ENCODE measurements at regions not wholly inside any gene's neighbourhood (a gene's known extent, or its start where the extent isn't known, plus 50 kb on each side); places are given as distances from the start of the nearest gene placed in this dataset.

DNA sequence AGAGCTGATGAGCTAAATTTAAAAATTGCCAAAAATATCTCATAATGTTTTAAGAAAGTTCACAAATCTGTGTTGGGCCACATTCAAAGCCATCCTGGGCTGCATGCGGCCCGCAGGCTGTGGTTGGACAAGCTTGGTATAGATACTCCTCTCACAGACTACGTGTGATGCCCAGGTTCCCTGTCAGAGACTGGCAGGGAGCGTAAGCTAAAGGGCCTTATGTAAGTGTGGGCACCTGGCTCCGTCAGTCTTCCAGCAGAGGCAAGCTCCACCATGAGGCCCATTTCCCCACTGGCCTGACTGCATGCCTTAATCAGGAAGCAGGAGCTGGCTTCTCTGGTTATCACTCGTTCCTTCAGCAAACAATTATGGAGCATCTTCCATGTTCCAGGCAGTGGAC is 200.2 kb downstream of the FOXO1 start:
- no peaks in the 10 kb centered on the region; the same call in 2 of the 3 replicates for H3K9me3 ChIP-seq (replicated peaks; ENCODE audit: control insufficient read depth, insufficient read depth, low read length)
- no peak overlapping the region for H2AFZ ChIP-seq (ENCODE audit: control insufficient read depth, low read depth, low read length)
- H3K79me2 ChIP-seq (ENCODE audit: control insufficient read depth, insufficient read depth, low read length) = no peaks in the 10 kb centered on the region
- H3K27me3 ChIP-seq (replicated peaks in 1 of 2; ENCODE audit: control insufficient read depth in 2 of 2, insufficient read depth in 2 of 2, low read length in 1 of 2) = no peaks in the 10 kb centered on the region
- no peak for FAIRE-seq
- no TSS peak for BruUV-seq (replicated peaks)
- RAD21 ChIA-PET (ENCODE audit: unreplicated experiment) = interaction anchor here (1.0 kb wide), 1 partner anchor 21 kb away, joined by 4 read pairs; no protein-coding TSS in a partner anchor
- no peak overlapping the region for H3K27ac ChIP-seq (ENCODE audit: control insufficient read depth, insufficient read depth)
- TF ChIP-seq, protein P1, sequence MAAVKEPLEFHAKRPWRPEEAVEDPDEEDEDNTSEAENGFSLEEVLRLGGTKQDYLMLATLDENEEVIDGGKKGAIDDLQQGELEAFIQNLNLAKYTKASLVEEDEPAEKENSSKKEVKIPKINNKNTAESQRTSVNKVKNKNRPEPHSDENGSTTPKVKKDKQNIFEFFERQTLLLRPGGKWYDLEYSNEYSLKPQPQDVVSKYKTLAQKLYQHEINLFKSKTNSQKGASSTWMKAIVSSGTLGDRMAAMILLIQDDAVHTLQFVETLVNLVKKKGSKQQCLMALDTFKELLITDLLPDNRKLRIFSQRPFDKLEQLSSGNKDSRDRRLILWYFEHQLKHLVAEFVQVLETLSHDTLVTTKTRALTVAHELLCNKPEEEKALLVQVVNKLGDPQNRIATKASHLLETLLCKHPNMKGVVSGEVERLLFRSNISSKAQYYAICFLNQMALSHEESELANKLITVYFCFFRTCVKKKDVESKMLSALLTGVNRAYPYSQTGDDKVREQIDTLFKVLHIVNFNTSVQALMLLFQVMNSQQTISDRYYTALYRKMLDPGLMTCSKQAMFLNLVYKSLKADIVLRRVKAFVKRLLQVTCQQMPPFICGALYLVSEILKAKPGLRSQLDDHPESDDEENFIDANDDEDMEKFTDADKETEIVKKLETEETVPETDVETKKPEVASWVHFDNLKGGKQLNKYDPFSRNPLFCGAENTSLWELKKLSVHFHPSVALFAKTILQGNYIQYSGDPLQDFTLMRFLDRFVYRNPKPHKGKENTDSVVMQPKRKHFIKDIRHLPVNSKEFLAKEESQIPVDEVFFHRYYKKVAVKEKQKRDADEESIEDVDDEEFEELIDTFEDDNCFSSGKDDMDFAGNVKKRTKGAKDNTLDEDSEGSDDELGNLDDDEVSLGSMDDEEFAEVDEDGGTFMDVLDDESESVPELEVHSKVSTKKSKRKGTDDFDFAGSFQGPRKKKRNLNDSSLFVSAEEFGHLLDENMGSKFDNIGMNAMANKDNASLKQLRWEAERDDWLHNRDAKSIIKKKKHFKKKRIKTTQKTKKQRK (IDR thresholded peaks at IDR 0.05; ENCODE audit: low read depth, low read length) = no peak
- TF ChIP-seq TARDBP (IDR thresholded peaks at IDR 0.05; ENCODE audit: borderline replicate concordance) = no peak
- TF ChIP-seq, protein P2, sequence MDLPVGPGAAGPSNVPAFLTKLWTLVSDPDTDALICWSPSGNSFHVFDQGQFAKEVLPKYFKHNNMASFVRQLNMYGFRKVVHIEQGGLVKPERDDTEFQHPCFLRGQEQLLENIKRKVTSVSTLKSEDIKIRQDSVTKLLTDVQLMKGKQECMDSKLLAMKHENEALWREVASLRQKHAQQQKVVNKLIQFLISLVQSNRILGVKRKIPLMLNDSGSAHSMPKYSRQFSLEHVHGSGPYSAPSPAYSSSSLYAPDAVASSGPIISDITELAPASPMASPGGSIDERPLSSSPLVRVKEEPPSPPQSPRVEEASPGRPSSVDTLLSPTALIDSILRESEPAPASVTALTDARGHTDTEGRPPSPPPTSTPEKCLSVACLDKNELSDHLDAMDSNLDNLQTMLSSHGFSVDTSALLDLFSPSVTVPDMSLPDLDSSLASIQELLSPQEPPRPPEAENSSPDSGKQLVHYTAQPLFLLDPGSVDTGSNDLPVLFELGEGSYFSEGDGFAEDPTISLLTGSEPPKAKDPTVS (IDR thresholded peaks at IDR 0.05; ENCODE audit: low read depth, low read length) = no peak
- TF ChIP-seq DPF2 (IDR thresholded peaks at IDR 0.05) = no peak
- TF ChIP-seq CREM (IDR thresholded peaks at IDR 0.05; ENCODE audit: low read depth) = no peak
- no peak for TF ChIP-seq SIN3A (IDR thresholded peaks at IDR 0.05; ENCODE audit: low read depth, low read length)
- no peak for TF ChIP-seq POLR2AphosphoS5 (IDR thresholded peaks at IDR 0.05; ENCODE audit: low read length)
- TF ChIP-seq, protein P3, sequence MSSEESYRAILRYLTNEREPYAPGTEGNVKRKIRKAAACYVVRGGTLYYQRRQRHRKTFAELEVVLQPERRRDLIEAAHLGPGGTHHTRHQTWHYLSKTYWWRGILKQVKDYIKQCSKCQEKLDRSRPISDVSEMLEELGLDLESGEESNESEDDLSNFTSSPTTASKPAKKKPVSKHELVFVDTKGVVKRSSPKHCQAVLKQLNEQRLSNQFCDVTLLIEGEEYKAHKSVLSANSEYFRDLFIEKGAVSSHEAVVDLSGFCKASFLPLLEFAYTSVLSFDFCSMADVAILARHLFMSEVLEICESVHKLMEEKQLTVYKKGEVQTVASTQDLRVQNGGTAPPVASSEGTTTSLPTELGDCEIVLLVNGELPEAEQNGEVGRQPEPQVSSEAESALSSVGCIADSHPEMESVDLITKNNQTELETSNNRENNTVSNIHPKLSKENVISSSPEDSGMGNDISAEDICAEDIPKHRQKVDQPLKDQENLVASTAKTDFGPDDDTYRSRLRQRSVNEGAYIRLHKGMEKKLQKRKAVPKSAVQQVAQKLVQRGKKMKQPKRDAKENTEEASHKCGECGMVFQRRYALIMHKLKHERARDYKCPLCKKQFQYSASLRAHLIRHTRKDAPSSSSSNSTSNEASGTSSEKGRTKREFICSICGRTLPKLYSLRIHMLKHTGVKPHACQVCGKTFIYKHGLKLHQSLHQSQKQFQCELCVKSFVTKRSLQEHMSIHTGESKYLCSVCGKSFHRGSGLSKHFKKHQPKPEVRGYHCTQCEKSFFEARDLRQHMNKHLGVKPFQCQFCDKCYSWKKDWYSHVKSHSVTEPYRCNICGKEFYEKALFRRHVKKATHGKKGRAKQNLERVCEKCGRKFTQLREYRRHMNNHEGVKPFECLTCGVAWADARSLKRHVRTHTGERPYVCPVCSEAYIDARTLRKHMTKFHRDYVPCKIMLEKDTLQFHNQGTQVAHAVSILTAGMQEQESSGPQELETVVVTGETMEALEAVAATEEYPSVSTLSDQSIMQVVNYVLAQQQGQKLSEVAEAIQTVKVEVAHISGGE (CRISPR knock-in tag; IDR thresholded peaks at IDR 0.05) = no peak
- no peak for TF ChIP-seq RFX5 (IDR thresholded peaks at IDR 0.05; ENCODE audit: low read depth, low read length)
- no peak for TF ChIP-seq SMC3 (IDR thresholded peaks at IDR 0.05; ENCODE audit: borderline replicate concordance, low read length)
- no peak for TF ChIP-seq BCL11A (IDR thresholded peaks at IDR 0.05; ENCODE audit: low read depth, low read length)
- TF ChIP-seq BACH1 (IDR thresholded peaks at IDR 0.05; ENCODE audit: borderline replicate concordance) = no peak
- TF ChIP-seq, protein P4, sequence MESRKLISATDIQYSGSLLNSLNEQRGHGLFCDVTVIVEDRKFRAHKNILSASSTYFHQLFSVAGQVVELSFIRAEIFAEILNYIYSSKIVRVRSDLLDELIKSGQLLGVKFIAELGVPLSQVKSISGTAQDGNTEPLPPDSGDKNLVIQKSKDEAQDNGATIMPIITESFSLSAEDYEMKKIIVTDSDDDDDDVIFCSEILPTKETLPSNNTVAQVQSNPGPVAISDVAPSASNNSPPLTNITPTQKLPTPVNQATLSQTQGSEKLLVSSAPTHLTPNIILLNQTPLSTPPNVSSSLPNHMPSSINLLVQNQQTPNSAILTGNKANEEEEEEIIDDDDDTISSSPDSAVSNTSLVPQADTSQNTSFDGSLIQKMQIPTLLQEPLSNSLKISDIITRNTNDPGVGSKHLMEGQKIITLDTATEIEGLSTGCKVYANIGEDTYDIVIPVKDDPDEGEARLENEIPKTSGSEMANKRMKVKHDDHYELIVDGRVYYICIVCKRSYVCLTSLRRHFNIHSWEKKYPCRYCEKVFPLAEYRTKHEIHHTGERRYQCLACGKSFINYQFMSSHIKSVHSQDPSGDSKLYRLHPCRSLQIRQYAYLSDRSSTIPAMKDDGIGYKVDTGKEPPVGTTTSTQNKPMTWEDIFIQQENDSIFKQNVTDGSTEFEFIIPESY (IDR thresholded peaks at IDR 0.05) = no peak
- no peak for TF ChIP-seq NFYB (IDR thresholded peaks at IDR 0.05; ENCODE audit: insufficient read depth, low read depth, low read length)
- intact Hi-C loops (cut with micrococcal nuclease; ENCODE audit: unreplicated experiment) = no loop called here
- CTCF ChIA-PET = interaction anchor here (0.6 kb wide), 1 partner anchor 35 kb away, joined by 4 read pairs; no protein-coding TSS in a partner anchor
- no peak overlapping the region for H3K4me2 ChIP-seq (ENCODE audit: control insufficient read depth, insufficient read depth)
- H3K9ac ChIP-seq (ENCODE audit: control insufficient read depth, insufficient read depth, low read length) = no peak overlapping the region
- 71% methylated on average over 6 of the region's 6 CpGs for WGBS (ENCODE audit: insufficient coverage, insufficient replicate concordance, low lambda C conversion rate, missing lambda C conversion rate)
- no peak overlapping the region for H3K4me3 ChIP-seq
- no peaks in the 10 kb centered on the region for H3K4me1 ChIP-seq (ENCODE audit: control insufficient read depth, insufficient read depth, low read length)
- no peaks in the 10 kb centered on the region for H4K20me1 ChIP-seq (ENCODE audit: control insufficient read depth, insufficient read depth)
- no peaks in the 10 kb centered on the region for H3K36me3 ChIP-seq (ENCODE audit: control insufficient read depth in 2 of 2, insufficient read depth in 2 of 2, low read length in 1 of 2)
- DNase-seq (ENCODE audit: low read depth, low spot score) = no peak
- POLR2A ChIA-PET = no interaction called here
- in situ Hi-C loops (cut with MboI) = no loop called here
- no peak for ATAC-seq
- SMC1A ChIA-PET (ENCODE audit: uncharacterized antibody, unreplicated experiment) = no interaction called here
